ENCODE measurements at regions not wholly inside any gene's neighbourhood (a gene's known extent, or its start where the extent isn't known, plus 50 kb on each side); places are given as distances from the start of the nearest gene placed in this dataset.

- Mint-ChIP-seq H3K4me3 (peak overlapping the region; percentile 9; the same call in 1 of the 2 replicates), H3K9me3 (no peaks in the 10 kb centered on the region), H3K27me3 (ENCODE audit: insufficient read depth) (no peaks in the 10 kb centered on the region; the same call in none of the 2 replicates), H3K36me3 (ENCODE audit: low read depth) (no peaks in the 10 kb centered on the region), H3K4me1 (ENCODE audit: low read depth) (peaks cover 15% of the 10 kb centered on the region), H3K27ac (no peak overlapping the region)
- DNase-seq: no peak
- TF ChIP-seq CTCF (IDR thresholded peaks at IDR 0.05): no peak
These were observed 50.5 kb upstream of the ADGRG2 start for GRCh38 chrX:19172741-19173140.

GRCh38 chrX:19174401-19175025, 52.2 kb upstream of the ADGRG2 start:
- peak overlapping the region; percentile 45; the same call in 1 of the 2 replicates for H3K27ac Mint-ChIP-seq
- TF ChIP-seq CTCF (IDR thresholded peaks at IDR 0.05): no peak

GRCh38 chrX:19176901-19177630, 54.8 kb upstream of the ADGRG2 start:
- Mint-ChIP-seq H3K27me3 (ENCODE audit: insufficient read depth) (no peaks in the 10 kb centered on the region; the same call in none of the 2 replicates), H3K27ac (no peak overlapping the region), H3K9me3 (no peaks in the 10 kb centered on the region), H3K36me3 (ENCODE audit: low read depth) (no peaks in the 10 kb centered on the region), H3K4me3 (no peak overlapping the region), H3K4me1 (ENCODE audit: low read depth) (peaks cover 15% of the 10 kb centered on the region)
- TF ChIP-seq CTCF (IDR thresholded peaks at IDR 0.05): no peak
- DNase-seq: no peak

More at GRCh38 chrX:19174401-19175025, 52.2 kb upstream of the ADGRG2 start:
- Mint-ChIP-seq H3K36me3 (ENCODE audit: low read depth) (no peaks in the 10 kb centered on the region), H3K9me3 (no peaks in the 10 kb centered on the region), H3K4me3 (no peak overlapping the region; the same call in 1 of the 2 replicates), H3K27me3 (ENCODE audit: insufficient read depth) (no peaks in the 10 kb centered on the region; the same call in none of the 2 replicates), H3K4me1 (ENCODE audit: low read depth) (peaks cover 15% of the 10 kb centered on the region)
- DNase-seq: peak; percentile 3

GRCh38 chrX:19177721-19178120, 55.5 kb upstream of the ADGRG2 start:
- Mint-ChIP-seq H3K27me3 (ENCODE audit: insufficient read depth) (peaks cover under 1% of the 10 kb centered on the region), H3K4me3 (no peak overlapping the region), H3K4me1 (ENCODE audit: low read depth) (peaks cover 15% of the 10 kb centered on the region), H3K27ac (no peak overlapping the region), H3K9me3 (no peaks in the 10 kb centered on the region), H3K36me3 (ENCODE audit: low read depth) (no peaks in the 10 kb centered on the region)
- no peak for TF ChIP-seq CTCF (IDR thresholded peaks at IDR 0.05)
- no peak for DNase-seq

- Mint-ChIP-seq H3K27ac (no peak overlapping the region), H3K4me1 (ENCODE audit: low read depth) (peaks cover 15% of the 10 kb centered on the region), H3K27me3 (ENCODE audit: insufficient read depth) (peaks cover 1% of the 10 kb centered on the region), H3K36me3 (ENCODE audit: low read depth) (no peaks in the 10 kb centered on the region), H3K9me3 (no peaks in the 10 kb centered on the region), H3K4me3 (no peak overlapping the region)
- DNase-seq: no peak
- TF ChIP-seq CTCF (IDR thresholded peaks at IDR 0.05): no peak
These were observed 56.1 kb upstream of the ADGRG2 start for GRCh38 chrX:19178402-19178801.
